Loucy (cell line): ENCODE measurements at regions not wholly inside any gene's neighbourhood (a gene's known extent, or its start where the extent isn't known, plus 50 kb on each side); places are given as distances from the start of the nearest gene placed in this dataset.

Experiments
- EZH2phosphoT487 ChIP-seq: fragments of 200-600 bp; IDR thresholded peaks from 2 replicates; pipeline ENCODE4 v1.6.1; 2018; ENCODE audit warnings: antibody characterized with exemption, mild to moderate bottlenecking, moderate library complexity, borderline replicate concordance
- TF ChIP-seq, protein P1 (sequence below): fragments of 200-600 bp; sonication (generic); conservative IDR thresholded peaks from 2 replicates; pipeline ENCODE4 v1.5.1; 2014; ENCODE audit warnings: mild to moderate bottlenecking, antibody characterized with exemption, low read length

DNA sequence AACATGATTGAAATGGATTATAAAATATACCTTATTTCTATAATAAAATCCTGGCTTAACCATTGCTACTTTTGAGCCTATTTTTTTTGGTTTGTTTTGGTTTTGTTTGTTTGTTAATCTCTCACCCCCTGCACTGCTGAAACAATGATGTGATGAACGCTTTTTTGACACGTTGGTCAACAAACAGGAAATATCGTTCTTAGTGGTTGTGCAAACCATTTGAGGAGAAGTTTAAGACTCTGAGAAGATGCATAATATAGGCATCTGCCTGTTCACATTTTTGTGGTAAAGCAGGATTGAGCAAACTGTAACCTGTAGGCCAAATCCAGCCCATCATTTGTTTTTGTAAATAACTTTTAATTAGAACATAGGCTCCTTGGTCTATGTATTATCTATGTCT lies 75.5 kb upstream of the MDFIC2 start:
- TF ChIP-seq, protein P1, sequence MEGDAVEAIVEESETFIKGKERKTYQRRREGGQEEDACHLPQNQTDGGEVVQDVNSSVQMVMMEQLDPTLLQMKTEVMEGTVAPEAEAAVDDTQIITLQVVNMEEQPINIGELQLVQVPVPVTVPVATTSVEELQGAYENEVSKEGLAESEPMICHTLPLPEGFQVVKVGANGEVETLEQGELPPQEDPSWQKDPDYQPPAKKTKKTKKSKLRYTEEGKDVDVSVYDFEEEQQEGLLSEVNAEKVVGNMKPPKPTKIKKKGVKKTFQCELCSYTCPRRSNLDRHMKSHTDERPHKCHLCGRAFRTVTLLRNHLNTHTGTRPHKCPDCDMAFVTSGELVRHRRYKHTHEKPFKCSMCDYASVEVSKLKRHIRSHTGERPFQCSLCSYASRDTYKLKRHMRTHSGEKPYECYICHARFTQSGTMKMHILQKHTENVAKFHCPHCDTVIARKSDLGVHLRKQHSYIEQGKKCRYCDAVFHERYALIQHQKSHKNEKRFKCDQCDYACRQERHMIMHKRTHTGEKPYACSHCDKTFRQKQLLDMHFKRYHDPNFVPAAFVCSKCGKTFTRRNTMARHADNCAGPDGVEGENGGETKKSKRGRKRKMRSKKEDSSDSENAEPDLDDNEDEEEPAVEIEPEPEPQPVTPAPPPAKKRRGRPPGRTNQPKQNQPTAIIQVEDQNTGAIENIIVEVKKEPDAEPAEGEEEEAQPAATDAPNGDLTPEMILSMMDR: no peak
- TF ChIP-seq EZH2phosphoT487: no peak
